HG02642 (cell line): ENCODE measurements at regions not wholly inside any gene's neighbourhood (a gene's known extent, or its start where the extent isn't known, plus 50 kb on each side); places are given as distances from the start of the nearest gene placed in this dataset.

Experiments used
- ATAC-seq: cut with Tn5 transposase; IDR thresholded peaks from one replicate; pipeline ENCODE4 v1.9.1; 2021; ENCODE audit warnings: mild to moderate bottlenecking; ENCODE audit not compliant: unreplicated experiment, poor library complexity

DNA sequence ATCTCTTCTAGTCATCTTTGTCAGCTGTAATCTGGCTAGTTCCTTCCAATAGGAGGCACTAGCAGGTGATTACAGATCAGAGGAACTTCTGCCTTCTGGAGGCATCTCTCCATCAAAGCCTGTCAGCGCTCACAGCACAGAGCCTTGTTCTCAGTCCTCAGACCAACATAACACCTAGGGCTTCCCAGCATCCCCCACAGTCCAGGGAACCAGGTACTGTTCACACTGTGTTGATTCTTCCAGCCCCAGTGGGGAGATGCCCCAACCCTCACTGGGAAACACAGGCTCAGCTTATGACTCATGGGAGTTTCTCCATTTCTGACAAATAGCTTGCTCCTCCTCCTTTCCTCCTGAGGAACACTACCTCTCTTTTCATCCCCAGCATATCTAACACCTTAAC is 601.7 kb downstream of the CBLN2 start:
- ATAC-seq: no peak

- ATAC-seq: no peak
These were observed 604.7 kb downstream of the CBLN2 start for GRCh38 chr18:71939483-71939882.

DNA sequence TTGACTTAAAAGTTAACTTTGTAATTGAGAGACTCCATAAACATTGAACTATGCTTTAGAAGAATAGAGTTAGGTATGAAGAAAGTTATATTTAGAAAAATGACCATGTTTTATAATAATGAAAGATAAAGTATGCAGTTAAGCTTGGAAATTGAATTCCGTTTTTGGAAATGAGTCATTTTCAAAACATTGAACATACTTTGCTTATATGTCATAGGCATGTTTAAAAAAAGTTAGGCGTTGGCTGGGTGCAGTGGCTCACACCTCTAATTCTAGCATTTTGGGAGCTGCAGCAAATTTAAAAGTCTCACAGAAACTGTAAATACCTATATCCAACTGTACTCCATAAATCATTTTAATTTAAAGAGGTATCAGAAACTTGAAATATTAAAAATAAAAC is 607.4 kb downstream of the CBLN2 start:
- ATAC-seq: no peak

GRCh38 chr18:71919211-71919610 is 624.9 kb downstream of the CBLN2 start:
- ATAC-seq: no peak

- no peak for ATAC-seq
These were observed 630.5 kb downstream of the CBLN2 start for GRCh38 chr18:71913641-71914040.

DNA sequence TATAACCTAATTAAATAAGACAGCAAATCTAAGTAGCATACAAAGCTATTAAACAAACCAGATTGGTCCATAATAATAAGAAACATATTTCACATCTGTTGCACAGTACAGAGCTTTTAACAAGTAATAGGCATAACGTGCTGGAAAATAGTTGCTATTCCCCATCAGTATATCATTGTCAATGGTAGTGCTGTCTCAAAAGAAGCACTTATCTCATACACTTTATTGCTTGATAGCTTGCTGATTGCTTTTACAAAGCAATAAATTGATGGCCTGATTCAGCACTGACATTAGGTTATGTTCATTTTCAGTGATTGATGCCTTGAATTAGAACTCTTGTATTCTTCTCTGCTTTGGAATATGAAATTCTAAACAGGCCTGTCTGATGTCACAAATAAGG is 641.7 kb downstream of the CBLN2 start:
- ATAC-seq: no peak

DNA sequence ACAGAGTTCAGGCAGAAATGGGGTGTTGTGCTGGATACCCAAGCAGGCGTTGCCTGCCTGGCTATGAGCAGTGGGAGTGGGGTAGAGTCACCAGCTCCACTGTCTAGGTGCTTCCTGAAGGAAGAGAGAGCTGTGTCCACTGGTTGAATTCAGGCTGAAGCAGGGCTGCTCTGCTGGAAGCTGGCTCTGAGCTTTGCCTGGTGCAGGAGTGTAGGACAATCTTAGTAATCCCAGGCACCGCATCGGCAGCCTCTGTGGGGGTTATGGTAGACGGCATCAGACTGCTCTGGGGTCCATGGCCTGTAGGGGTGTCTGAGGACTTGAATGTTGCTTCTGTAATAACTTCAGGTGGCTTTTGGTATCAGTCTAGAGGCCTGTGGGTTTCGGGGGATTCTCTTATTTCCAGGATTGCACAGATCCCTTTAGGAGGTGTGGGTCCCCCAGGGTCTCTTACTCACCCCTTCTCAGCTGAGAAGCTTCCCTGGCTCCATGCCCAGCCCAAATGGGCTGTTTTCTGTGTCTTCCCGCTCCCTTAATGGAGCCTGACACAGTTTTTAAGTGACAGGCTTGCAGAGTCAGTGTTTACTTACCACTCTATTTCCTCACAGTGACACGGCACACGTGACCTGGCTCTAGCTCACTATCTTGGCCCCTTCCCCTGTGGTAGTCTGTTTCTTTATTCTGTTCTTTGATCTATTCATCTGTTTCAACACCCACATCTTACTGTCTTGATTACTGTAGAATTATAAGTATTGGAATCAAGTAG is 644.3 kb downstream of the CBLN2 start:
- no peak for ATAC-seq

GRCh38 chr18:71899183-71899582 is 645.0 kb downstream of the CBLN2 start:
- ATAC-seq: no peak

DNA sequence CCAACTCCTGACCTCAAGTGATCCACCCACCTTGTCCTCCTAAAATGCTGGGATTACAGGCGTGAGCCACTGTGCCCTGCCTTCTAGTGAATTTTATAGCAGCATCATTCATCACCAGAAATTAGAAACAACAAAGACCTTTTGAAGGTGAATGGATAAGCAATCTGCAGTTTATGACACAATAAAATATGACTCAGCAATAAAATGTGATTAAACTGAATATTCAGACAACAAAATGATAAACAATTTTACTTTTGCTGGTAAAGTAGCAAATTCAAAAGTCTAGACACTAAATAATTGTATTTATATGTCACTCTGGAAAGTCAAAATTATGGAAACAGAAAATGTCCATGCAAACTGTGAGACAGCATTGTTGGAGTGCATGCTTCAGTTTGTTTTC is 656.6 kb downstream of the CBLN2 start:
- ATAC-seq: no peak

DNA sequence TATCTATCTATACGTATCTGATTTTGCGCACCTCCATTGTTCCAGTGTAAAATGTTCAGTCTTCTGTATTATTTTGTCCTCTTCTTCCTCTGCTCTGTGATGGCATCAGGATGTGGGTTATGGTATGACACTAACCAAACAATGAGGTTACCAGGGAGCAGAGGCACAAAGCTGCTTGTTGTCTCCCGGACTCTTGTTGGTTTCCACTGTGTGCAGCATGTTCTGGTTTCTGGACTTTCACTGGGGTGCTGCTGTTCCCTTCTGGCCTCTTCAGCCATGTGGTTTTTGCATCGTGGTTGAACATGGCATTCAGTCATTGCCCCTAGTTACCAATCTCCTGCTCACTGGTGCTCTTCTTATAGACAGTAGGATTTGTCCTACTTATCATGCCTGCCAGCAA is 665.9 kb downstream of the CBLN2 start:
- ATAC-seq: no peak

DNA sequence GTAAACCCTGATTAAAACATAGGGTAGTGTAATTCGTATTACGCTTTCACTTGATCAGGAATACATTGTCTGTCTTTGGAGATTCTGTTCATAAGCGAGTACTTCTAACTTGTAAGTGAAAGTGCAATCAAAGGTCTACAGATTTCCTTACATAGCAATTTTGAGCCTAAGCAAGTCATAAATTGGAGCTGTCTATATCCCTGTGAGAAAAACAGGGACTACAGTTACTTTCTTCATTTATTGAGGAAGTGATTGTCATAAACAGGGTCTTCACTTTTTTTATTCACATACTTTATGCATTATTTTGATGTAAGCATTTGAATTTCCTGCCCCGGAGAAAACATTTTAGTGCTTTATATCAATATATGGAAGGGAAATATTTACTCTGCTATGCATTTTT is 670.4 kb downstream of the CBLN2 start:
- ATAC-seq: no peak

DNA sequence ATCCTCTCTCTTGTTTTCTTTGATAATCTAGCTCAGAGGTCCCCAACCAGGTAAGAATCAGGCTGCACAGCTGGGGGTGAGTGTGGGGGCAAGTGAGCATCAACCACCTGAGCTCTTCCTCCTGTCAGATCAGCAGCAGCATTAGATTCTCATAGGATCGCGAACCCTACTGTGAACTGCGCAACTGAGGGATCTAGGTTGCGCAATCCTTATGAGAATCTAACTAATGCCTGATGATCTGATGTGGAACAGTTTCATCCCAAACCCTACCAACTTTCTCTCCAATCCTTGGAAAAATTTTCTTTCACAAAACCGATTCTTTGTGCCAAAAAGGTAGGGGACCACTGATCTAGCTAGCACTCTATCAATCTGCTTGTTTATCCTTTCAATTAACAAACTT is 678.3 kb downstream of the CBLN2 start:
- ATAC-seq: no peak

DNA sequence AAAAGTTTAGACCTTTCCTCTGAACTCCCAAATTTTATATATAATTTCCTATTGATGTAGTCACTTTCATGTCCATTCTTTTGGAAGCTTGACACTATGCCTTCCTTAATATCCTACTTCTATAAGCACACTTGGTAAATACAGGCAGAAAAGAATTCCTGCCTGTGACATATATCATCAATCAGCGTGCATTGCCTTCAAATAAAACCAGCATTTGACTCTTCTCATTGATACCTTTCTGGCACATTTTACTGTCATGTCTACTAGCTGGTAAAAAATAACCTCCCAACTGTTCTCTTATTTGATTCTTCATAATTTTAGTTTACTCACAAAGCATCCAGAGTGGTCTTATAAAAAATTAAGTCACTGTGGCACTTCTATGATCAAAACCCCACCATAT is 693.5 kb downstream of the CBLN2 start:
- ATAC-seq: no peak

DNA sequence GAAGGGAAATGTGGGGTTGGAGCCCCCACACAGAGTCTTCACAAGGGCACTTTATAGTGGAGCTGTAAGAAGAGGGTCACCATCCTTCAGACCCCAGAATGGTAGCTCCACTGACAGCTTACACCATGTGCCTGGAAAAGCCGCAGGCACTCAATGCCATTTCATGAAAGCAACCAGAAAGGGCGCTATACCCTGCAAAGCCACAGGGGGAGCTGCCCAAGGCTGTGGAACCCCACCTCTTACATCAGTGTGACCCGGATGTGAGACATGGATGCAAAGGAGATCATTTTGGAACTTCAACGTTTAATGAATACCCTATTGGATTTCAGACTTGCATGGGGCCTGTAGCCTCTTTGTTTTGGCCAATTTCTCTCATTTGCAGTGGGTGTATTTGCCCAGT is 694.7 kb downstream of the CBLN2 start:
- no peak for ATAC-seq

DNA sequence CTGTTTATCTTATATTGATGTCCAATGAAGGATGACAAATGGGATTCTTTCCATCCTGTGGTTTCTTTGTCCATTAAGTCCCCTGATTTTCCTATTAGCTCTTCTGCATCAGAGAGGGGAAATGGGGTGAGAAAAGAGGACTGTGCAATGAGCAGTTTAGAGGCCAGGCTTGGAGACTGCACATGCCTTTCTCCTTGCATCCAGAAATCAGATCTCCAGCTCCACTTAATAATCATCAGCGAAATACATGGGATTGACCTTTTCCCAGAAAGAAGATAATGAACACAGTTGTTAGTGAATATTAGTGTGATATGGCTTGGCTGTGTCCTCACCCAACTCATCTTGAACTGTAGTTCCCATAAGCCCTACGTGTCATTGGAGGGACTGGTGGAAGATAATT is 697.4 kb downstream of the CBLN2 start:
- no peak for ATAC-seq

GRCh38 chr18:71844814-71845213 is 699.3 kb downstream of the CBLN2 start:
- no peak for ATAC-seq

DNA sequence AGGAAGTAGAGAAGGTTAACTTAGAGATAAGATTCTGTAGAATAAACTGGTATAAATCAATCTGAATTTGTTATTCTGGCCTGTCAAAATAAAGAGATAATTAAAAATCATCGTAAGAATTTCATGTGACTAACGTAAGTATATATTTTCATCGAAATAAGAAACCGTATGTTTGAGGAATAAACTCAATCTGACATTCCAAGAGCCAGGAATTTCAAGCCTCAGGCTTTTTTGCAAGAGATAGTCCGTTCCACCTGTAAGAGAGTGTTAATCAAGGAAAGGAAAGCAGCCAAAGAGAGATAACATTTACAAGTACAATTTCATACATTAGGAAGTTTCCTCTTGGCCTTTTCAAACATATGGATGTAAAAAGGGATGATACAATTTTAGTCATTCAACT is 701.5 kb downstream of the CBLN2 start:
- ATAC-seq: no peak

- no peak for ATAC-seq
These were observed 706.6 kb downstream of the CBLN2 start for GRCh38 chr18:71837547-71837946.

- ATAC-seq: no peak
These were observed 711.1 kb downstream of the CBLN2 start for GRCh38 chr18:71832946-71833617.

GRCh38 chr18:71831039-71831438 is 713.1 kb downstream of the CBLN2 start:
- ATAC-seq: no peak

DNA sequence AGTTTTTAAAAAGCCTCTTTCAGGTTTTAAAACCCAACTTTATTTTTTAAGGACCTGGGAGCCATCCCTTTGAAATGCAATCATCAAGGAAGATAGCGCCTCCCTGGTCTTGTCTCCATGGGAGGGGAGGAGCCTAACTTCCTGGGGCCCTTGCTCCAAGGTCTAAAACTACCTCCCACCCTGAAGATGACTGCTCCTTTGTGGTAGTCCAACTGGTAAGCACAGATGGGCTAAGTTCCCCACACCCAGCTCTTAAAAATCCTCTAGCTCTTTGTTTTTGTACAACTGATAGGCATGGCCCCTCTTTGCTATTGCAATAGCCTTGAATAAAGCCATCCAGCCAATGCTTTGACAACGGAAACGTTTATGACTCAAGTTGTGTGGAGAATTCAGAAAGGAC is 716.8 kb downstream of the CBLN2 start:
- no peak for ATAC-seq

DNA sequence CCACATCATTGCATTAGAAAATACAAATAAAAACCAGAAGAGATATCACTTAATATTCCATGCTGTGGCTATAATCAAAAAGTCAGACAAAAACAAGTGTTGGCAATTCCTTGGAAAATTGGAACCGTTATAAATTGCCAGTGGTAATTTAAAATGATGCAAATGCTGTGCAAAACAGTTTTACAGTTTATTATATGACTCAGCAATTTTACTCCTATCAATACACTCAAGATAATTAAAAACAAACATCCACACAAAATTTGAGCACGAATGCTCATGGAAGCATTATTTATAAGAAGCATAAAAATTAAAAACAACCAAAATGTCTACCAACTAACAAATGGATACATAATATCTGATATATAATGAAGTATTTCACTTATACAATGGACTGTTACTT is 728.8 kb downstream of the CBLN2 start:
- ATAC-seq: no peak
